Activated CD4-positive, alpha-beta T cell treated with anti-CD3 and anti-CD28 coated beads for 24 hours (primary cell): ENCODE measurements at regions not wholly inside any gene's neighbourhood (a gene's known extent, or its start where the extent isn't known, plus 50 kb on each side); places are given as distances from the start of the nearest gene placed in this dataset.

Experiments used
- DNase-seq, 2 donors: peaks; one replicate each; pipeline ENCODE4 v3.0.0-alpha.2; 2020; ENCODE audit warnings: low read depth in 2 of 2

DNA sequence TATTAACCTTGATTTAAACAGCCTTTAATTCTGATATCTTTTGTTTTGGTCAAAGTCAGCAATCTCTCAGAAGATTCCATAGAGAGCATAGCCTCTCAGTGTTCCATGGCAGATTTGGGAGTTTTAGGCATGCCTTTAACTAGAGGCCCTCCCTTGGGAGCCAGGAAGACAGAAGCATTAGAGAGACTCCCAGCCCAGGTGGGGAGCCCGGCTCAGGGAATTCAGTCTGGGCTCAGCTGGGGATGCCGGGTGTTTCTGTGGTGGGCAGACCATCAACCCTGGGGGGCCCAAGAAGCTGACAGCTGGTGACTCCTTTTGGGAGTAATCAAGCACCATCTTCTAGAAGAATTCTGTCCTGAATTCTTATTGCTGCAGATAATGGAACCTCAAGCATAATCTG is 99.7 kb upstream of the CELF4 start:
- no peak for DNase-seq

DNA sequence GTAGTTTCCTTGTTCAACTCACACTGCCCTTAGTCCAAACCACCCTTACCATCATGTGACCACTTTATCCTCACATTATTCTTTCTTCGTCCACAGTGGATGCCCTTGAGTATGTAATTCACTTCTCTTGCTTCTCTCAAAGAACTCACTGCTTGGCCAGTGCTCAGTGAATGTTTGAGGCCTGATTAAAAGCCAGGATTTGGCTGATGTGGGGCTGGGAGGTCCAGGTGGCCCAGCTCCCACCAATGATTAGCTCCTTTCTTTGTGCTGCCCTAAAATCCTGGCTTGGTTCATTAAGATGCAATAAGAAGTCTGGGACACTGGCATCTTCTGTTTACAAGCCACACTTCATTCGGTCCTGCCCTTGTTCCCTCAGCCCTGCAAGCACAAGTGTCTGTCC is 97.8 kb upstream of the CELF4 start:
- no peak for DNase-seq

DNA sequence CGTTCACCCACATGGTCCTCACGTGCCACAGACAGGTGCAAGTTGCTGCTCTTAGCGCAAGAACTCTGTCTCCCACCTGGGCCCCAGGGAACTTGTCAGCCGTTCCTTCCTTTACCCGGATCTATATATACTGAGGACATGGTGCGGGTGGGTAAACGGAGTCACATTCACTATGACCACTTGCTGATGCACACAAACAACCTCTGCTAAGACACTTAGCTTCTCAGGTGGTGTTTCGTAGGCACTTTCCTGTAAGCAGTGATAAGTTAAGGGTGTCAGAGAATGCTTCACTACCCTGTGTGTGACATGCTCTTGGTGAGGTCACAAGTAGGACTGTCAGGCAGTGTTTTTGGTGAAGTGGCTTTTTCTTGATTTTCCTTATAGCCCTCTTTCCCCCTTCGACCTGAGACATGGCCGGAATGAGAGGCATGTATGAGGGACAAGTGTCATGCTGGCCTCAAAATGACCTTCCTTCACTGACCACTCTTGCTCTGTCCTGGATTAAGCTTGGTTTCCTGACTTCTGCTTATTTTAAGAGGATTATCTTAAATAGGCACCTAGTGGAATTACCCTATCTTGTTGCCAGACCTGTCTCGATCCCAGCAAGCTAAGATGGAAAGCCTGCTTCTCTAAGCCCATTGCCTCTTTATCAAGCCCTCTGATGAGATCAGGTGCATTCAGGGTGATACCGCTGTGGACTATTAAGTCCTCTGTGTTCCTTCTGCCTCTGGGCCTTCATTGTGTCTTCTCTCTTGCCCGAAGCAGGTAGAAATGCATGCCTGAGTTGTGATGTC is 97.1 kb upstream of the CELF4 start:
- no peak for DNase-seq

DNA sequence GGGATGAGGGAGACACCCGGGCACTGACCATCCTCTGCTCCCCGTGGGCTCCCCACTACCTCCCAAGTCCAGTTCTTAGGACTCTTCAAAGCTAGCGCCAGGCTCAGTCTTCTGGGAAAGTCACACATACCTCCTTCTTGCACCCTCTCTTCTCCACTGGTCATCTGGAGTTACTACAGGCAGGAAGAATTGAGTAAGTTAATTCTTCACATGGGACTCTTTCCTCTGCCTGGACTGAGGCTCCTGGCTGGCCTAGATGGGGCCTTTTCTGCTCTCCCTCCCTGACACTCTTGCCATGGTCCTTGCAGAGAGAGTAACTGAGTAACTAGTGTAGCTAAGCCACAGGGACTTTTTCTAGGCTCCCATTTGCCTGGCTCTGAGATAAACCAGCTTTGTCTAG is 96.5 kb upstream of the CELF4 start:
- DNase-seq, result no peak

DNA sequence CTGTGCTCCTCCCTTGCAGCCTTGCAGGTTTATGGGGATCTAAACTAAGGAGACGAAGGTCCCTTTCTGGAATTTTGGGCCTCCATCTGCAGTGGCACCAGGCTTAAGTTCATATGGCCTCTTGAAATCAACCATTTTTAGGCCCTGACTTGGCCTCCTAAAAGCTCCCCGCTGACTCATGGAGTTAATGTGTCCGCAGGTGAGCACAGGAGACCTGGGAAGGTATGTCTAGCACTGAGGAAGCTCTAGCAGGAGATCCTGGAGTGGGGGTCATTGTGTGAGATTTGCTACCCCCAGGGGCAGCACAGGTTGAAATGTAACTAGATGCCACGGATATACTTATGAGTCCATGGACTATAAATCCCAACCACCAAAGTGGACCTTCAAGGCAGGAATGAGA is 95.9 kb upstream of the CELF4 start:
- DNase-seq, result no peak

DNA sequence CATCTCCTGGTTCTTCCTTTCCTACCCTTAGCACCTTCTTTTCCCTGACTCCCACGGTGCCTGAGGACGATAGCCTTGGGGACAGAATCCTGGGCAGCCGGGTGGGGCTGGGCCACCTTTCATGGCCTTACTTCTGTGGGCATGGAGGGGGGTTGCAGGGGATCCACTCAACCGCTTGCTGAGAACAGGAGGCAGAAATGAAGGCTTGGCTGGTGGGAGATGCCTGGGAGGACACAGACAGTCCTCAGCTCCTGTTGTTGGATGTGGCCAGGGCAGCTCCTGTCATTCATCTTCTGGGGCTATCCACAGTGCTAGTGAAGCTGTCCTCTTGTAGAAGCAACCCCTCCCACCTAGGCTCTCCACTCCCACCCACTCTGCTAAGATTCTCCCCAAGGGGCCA is 95.5 kb upstream of the CELF4 start:
- DNase-seq, result no peak

DNA sequence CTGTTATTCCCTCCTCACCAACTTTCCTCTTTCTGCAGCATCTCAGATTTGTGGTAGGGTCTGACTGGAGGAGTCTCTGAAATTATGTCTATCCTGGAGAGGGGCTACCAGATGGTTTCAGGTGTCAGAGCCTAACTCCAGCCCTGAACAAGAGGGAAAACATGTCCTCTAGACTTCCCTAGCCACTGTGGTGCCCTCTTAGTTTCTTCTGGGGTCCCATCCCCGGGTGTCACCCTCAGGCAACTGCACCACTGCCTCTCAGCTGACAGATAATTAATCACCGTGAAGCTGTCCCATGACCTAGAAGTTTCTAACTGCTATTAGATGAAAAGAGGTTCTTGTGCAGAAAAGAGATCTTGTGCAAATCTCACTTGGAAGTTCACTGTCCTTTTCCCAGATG is 95.1 kb upstream of the CELF4 start:
- no peak for DNase-seq

DNA sequence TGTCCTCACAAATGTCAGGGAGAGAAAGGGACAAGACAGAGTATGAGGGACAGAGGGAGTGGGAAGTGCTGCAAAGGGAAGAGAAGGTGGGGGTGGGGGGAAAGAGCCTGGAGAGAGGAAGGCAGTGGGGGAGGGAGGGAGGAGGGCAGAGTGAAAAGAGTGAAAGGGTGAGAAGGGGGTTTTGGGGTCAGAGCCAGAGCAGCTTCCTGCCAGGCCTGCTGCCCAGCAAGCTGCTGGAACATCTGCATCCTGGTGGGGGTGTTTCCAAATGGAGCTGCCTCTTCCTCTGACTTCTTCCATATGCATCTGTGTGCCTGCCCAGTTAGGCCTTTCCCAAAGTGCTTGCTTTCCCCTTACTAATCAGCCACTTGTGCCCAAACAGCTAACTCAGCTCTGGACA is 94.3 kb upstream of the CELF4 start:
- DNase-seq, result no peak

DNA sequence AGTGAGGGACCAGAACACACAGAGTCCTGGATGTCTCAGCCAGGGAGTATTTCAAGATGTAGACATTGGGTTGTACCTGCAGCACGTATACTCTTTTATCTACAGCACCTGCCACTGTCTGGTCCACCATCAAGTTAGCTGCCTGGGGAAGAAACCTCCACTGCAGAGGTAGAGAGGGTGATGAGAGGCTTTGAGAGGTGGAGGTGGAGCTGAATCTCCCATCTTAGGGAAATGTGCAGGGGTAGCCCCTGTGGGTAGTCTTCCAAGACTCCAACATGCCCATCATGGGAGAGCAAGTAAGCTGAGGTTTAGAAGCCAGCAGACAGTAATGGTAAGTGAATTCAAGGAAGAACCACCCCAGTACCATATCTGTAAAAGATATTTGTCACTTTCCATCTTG is 93.3 kb upstream of the CELF4 start:
- no peak for DNase-seq

DNA sequence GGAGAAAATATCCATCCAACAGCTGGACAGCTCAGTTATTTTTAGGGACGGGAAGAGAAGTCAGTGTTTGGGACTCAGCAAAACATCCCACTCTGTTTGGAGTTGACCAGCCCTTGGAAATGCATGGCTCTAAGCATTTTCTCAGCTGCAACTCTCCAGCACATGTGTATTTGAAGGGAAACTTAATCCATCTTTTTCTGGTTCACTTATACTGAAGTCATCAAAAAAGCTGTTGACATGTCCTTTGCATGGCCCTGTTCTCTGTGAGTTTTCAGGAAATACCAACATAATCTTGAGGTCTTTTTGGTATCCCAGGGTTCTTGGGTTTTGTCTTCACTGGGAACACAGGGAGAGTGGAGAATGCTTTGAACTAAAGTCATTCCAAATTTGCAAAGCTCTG is 91.9 kb upstream of the CELF4 start:
- DNase-seq, result no peak

DNA sequence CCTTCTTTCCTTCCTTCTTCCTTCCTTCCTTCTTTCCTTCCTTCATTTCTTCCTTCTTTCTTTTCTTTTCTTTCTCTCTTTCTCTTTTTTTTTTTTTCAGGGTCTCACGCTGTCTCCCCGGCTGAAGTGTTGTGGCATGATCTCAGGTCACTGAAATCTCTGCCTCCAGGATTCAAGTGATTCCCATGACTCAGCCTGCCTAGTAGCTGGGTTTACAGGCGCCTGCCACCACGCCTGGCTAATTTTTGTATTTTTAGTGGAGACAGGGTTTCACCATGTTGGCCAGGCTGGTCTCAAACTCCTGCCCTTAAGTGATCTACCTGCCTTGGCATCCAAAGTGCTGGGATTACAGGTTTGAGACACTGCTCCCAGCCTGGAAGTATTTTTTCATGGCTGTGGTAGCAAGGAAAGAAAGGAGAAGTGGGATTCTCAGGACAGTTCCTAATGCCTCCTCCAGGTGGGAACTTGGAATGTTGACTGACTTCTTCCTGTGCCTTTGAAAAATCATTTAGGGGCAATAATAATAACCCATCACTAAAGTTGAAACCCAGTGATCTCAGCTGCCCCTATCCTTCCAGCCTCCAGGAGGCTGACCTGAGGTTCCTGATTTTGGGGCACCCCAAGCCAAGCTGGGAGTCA is 89.3 kb upstream of the CELF4 start:
- no peak for DNase-seq

DNA sequence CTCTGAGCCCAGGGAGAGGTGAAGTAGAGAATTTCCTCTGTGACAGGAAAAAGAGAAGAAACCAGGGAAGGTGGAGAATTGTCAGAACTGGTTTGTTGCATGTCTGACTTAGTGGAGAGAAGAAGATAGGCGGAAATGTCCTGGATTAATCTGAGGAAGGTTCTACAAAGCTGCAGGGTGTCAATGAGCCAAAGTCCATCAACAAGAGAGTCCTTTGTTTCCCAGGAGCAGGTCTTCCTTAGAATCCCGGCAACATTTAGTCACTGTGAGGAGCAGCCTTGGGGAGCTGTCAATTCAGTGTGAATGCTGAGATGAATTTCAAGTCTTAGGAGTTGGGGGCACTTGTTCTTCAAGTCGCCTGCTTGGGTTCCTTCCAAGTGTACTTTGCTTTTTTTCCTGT is 88.4 kb upstream of the CELF4 start:
- no peak for DNase-seq

DNA sequence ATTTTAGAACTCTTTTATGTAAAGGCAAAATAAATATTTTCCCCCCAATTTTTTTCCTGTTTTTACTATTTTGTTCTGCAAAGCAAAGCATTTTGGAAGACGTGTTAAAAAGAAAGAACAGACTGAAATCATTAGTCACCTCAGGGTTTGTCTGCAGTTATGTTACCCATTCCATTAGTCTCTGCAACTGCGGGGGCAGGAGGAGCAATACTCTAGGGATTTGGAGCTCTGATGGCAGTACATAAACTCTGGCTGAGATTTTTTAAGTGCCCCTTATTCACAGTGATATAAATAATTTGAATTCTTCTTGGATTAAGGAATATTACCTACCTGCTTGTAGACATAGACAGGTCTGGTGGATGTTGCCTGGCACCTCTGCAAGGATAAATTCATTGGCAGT is 88.0 kb upstream of the CELF4 start:
- no peak for DNase-seq

DNA sequence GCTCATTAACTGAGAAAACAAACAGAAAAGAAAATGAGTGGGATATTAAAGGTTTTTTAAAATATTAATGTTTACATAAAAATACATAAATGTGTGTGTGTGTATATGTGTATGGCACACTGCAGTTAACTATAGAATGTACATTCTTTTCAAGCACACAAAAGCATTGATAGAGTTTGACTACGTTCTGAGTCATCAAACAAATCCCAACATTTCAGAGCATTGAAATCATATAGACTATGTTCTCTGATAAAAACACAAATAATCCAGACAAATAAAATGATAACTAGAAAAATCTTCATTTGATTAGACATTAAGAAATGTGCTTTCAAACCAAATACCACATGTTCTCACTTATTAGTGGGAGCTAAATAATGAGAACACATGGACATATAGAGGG is 84.3 kb upstream of the CELF4 start:
- no peak for DNase-seq

DNA sequence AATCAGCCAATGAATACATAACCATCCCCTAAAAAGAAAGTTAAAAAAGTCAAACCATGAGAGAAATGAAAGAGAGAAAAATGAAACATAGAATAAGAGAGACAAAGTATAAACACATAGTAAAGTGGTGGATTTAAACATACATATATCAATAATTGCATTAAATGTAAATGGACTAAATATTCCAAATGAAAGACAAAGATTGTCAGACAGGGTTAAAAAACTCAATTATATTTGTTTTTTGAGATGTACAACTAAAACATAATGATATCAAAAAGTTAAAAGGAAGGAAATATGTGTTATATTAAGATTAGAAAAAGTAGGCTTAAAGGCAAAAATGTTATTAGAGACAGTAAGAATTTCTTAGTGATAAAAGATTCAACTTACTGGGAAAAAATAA is 83.8 kb upstream of the CELF4 start:
- DNase-seq, result no peak

DNA sequence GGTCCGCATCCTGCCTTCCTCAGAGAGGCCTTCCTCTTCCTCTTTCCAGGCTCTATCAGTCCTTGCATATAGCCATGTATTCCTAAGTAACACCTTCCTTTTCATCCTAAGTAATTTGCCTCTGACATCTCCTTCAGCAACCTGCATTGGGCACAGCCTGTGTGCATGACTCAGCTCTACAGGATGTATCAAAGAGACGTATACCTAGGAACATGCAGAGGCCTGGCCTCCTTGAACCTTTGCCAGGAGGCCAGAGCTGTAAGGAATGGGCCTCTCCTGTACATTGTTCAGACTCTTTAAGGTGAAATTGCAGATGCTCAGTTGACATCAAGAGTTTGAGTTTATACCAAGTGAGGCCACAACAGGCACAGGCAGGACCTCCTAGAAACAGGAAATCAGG is 76.0 kb upstream of the CELF4 start:
- no peak for DNase-seq

DNA sequence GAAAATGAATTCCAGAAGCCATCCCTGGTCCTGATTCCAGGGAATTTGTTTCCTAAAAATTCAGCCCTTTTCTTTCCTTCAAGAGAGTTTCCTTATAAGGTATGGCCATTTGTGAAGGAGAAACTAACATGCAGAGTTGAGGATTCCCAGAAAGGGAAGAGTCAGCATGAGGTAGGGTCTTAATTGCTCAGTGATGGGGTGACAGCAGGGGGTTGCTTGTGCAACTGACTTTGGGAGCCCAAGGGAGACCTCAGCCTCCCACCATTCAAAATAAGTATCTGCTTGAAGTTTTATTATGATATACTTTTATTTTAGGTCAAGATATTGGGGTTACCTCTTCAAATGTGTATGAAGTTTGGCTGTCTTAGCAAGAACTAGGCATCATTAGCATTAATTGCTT is 74.9 kb upstream of the CELF4 start:
- no peak for DNase-seq

DNA sequence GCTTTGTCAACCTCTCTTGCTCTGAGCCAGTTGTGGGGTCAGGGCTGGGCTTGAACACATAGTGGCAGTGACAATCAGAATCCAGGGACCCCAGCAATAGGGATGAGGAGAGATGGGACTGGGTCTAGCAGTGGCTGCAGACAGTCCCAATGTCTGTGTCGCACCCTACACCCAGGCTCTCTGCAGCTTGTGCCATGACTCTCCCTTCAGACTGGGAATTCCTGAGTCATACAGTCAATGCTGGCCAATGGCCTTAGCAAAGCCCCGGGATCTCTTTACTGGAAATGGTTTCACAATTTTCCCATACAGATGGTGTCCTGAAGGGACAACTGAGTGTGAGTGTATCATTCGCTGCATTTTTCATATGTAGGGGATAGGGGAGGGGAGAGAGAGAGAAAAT is 74.2 kb upstream of the CELF4 start:
- DNase-seq, result no peak

DNA sequence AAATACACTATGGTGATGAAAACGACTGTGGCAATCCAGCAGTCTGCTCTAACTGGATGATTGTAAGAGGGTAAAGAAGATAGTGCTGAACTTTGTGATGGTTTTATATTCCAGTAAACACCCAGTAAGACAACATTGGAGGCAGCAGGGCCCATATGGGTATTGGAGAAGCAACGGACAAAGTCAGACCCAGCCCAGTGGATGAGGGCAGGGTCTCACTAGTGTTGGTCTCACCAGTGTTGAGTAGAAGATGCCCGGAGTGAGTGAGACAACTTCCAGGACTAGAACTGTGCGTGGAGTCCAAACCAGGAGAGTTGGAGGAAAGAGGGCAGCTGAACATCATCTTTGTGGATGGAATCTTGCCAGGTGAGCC is 71.9 kb upstream of the CELF4 start:
- no peak for DNase-seq

DNA sequence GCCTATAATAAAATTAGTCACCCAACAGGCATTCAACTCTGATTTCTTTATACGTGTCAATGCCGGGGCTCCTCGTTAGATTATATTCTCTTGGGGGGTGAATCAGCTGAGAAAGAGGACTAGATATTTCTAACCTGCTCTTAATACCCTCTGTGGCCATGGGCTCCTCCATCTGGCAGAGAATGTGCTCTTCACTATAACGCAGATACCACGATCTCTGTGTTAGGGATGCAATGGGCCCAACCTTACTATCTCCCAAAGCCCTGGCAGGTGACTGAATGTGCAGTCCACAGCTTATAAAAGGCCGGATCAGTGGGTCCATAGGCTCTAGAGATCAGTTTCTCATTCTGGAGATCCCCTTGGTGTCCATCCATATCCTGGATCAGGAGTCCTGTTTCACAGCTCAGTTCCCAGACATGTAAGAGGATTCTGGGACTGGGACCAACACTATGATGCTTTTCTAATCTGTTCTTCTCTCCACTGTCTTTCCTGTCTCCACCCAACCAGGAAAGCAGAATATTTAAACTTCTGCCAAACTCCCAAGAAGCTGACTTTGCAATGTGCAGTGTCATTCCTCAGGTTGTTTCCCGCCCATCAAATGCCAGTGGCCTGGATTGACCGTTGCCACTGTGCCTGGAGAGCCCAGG is 71.4 kb upstream of the CELF4 start:
- DNase-seq, result no peak

DNA sequence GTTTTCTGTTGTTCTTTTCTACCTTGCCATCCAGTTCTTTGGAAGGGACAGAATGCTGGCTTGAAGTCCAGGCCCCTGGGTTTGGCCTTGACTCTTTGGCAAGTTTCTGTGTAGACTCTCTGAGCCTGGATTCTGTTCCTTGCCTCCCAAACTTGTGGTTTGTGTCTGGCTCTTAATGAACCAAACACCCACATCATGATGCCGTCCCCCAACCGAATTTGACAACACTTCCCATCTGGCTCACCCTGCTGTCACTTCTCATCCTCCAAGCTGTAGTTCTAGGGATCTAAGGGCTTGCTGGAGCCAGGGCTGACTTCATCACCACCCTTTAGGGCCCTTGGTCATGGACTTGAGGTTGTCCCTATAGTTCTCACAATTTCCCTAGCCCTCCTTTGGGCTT is 68.9 kb upstream of the CELF4 start:
- DNase-seq, result no peak

DNA sequence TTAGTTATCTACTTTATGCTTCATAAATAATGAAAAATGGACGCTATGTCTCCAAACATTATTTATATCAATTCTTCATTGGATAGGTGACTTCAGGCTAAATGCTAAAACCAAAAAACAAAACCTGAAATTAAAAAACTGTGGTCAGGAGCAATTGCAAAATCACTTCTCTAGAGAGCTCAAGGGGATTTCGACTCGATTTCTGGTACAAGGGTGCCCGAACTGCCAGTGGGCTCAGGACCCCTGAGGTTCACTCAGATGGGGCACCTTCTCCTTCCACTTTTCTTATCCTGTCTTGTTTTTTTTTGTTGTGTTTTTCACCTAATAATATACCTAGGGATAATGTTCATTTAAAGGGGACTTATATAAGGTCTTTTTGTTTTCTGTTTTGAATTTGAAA is 65.8 kb upstream of the CELF4 start:
- no peak for DNase-seq

DNA sequence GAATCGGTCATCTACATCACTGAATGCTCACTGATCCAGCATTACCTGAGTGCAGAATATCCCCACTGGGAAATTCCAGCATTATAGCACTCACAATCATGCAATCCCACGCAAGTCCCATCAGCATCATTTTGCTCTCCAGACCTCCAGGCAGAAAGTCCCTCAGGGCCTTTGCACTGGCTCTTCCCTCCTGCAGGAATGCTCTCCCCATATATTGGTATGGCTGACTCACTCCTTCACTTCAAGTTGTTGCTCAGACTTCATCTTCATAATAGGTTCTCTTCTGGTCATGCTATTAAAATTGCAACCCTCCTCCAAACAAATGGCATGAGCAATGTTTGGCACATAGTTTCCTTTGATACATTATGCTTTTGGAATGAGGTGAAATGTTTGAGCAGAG is 64.7 kb upstream of the CELF4 start:
- no peak for DNase-seq
